Panc1 (cell line): ENCODE measurements at regions not wholly inside any gene's neighbourhood (a gene's known extent, or its start where the extent isn't known, plus 50 kb on each side); places are given as distances from the start of the nearest gene placed in this dataset.

ENCODE experiments used
- ATAC-seq: fragments of 200-7000 bp; cut with Tn5 transposase; 2 replicates; pipeline ENCODE4 v1.9.1; 2020; ENCODE audit warnings: mild to moderate bottlenecking, moderate library complexity
- BruUV-seq: library from RNA; stranded (reverse); fragments of 400-500 nt; replicated peaks from 2 replicates; lab custom pipeline; 2021; lab: Mats Ljungman, UMichigan
- CTCF ChIA-PET: fragments of 300-600 bp; sonication (Branson Sonifier 250); formaldehyde crosslinking; loops from one replicate; lab custom pipeline; 2022; ENCODE audit warnings: antibody characterized with exemption; lab: Charles Lee
- POLR2A ChIA-PET: fragments of 300-600 bp; sonication (Branson Sonifier 250); formaldehyde crosslinking; loops from one replicate; lab custom pipeline; 2022; ENCODE audit warnings: antibody characterized with exemption; lab: Charles Lee
- DNase-seq: peaks from one replicate; pipeline ENCODE4 v3.0.0-alpha.2; 2010; ENCODE audit warnings: low read depth, low spot score
- H3K27ac ChIP-seq: 2 replicates; pipeline ENCODE4 v1.5.1; 2011; ENCODE audit warnings: mild to moderate bottlenecking, low read length, inconsistent platforms
- H3K27me3 ChIP-seq: fragments of 200-500 bp; sonication (Bioruptor generic); 2 replicates; pipeline ENCODE4 v1.6.0; 2014; ENCODE audit warnings: low read length, inconsistent platforms; ENCODE audit not compliant: control insufficient read depth, insufficient read depth
- H3K36me3 ChIP-seq: fragments of 200-500 bp; sonication (Bioruptor generic); 2 replicates; pipeline ENCODE4 v1.5.1; 2014; ENCODE audit warnings: inconsistent platforms, mild to moderate bottlenecking, low read length, moderate library complexity; ENCODE audit not compliant: control insufficient read depth, insufficient read depth
- H3K4me1 ChIP-seq: 2 replicates; pipeline ENCODE4 v1.5.1; 2011; ENCODE audit warnings: inconsistent platforms, mild to moderate bottlenecking, low read length, moderate library complexity; ENCODE audit not compliant: control insufficient read depth, insufficient read depth
- H3K4me3 ChIP-seq, 2 experiments: 2 replicates each; pipeline ENCODE4 v1.5.1; 2011 to 2012; ENCODE audit warnings: low read depth in 2 of 2, low read length in 2 of 2, mild to moderate bottlenecking in 2 of 2, inconsistent platforms in 1 of 2, moderate library complexity in 1 of 2
- H3K9me3 ChIP-seq: fragments of 200-500 bp; sonication (Bioruptor generic); 2 replicates; pipeline ENCODE4 v1.5.1; 2014; ENCODE audit warnings: low read depth, mild to moderate bottlenecking, inconsistent platforms, low read length, moderate library complexity; ENCODE audit not compliant: control insufficient read depth, insufficient read depth
- POLR2AphosphoS5 ChIP-seq: IDR thresholded peaks from 2 replicates; pipeline ENCODE4 v1.6.1; 2012; ENCODE audit warnings: mild to moderate bottlenecking, low read depth, low read length, moderate library complexity
- REST ChIP-seq, 2 experiments: IDR thresholded peaks; 2 replicates each; pipeline ENCODE4 v1.6.1; 2011 to 2012; ENCODE audit warnings: low read depth in 2 of 2, control low read depth in 1 of 2, low read length in 1 of 2, mild to moderate bottlenecking in 1 of 2, moderate library complexity in 1 of 2; ENCODE audit not compliant: insufficient read depth in 1 of 2
- SIN3A ChIP-seq: IDR thresholded peaks from 2 replicates; pipeline ENCODE4 v1.6.1; 2012; ENCODE audit warnings: low read depth, mild to moderate bottlenecking, low read length, moderate library complexity, borderline replicate concordance; ENCODE audit not compliant: insufficient read depth
- TCF7L2 ChIP-seq: IDR thresholded peaks from 2 replicates; pipeline ENCODE4 v1.6.1; 2011; ENCODE audit warnings: mild to moderate bottlenecking, low read depth, low read length, inconsistent platforms
- in situ Hi-C: cut with HindIII; loops from 2 replicates; pipeline ENCODE4 v1.10.0; 2016; ENCODE audit warnings: low sequenced_read_pairs, low pct_unique_long_range_greater_than_20kb
- intact Hi-C: fragments of 100-400 bp; cut with micrococcal nuclease; formaldehyde crosslinking; loops from one replicate; pipeline ENCODE4 v1.10.0; 2022; ENCODE audit not compliant: unreplicated experiment
- TF ChIP-seq, protein P1 (sequence below): fragments of 450-650 bp; IDR thresholded peaks from 2 replicates; pipeline ENCODE4 v1.5.1; 2017; ENCODE audit warnings: mild to moderate bottlenecking

DNA sequence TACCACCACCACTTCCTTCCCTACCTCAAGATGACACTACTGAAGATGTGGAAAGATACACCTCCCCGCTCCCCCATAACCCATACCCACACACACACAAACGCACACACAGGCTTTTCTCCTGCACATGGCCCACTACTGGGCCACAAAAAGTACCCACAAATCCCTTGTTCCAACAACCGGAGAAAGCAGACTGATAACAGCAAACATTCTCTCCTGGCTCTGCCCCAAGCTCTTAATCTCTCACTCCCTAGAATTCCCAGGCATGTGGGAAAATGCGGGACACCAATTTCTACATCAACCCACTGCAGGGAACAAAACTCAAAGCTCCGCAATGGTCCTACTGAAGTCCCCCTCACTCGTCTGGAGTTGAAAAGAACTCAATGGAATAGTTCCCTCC, 611.0 kb upstream of the KLF4 start:
- no peak for DNase-seq
- TF ChIP-seq, protein P1, sequence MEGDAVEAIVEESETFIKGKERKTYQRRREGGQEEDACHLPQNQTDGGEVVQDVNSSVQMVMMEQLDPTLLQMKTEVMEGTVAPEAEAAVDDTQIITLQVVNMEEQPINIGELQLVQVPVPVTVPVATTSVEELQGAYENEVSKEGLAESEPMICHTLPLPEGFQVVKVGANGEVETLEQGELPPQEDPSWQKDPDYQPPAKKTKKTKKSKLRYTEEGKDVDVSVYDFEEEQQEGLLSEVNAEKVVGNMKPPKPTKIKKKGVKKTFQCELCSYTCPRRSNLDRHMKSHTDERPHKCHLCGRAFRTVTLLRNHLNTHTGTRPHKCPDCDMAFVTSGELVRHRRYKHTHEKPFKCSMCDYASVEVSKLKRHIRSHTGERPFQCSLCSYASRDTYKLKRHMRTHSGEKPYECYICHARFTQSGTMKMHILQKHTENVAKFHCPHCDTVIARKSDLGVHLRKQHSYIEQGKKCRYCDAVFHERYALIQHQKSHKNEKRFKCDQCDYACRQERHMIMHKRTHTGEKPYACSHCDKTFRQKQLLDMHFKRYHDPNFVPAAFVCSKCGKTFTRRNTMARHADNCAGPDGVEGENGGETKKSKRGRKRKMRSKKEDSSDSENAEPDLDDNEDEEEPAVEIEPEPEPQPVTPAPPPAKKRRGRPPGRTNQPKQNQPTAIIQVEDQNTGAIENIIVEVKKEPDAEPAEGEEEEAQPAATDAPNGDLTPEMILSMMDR = no peak
- TF ChIP-seq SIN3A (no peak), TCF7L2 (no peak), POLR2AphosphoS5 (no peak), REST (IDR thresholded peaks at IDR 0.05; ENCODE audit: insufficient read depth in 1 of 2, low read depth in 2 of 2, low read length in 1 of 2) (no peak)
- Histone ChIP-seq H3K4me1 (no peaks in the 10 kb centered on the region), H3K9me3 (no peaks in the 10 kb centered on the region), H3K4me3 (no peak overlapping the region), H3K36me3 (no peaks in the 10 kb centered on the region), H3K27me3 (no peaks in the 10 kb centered on the region), H3K27ac (no peak overlapping the region)
- BruUV-seq = no TSS peak
- ChIA-PET POLR2A (no interaction called here), CTCF (no interaction called here)
- ATAC-seq = no peak
- in situ Hi-C loops (no loop called here), intact Hi-C loops (no loop called here)

DNA sequence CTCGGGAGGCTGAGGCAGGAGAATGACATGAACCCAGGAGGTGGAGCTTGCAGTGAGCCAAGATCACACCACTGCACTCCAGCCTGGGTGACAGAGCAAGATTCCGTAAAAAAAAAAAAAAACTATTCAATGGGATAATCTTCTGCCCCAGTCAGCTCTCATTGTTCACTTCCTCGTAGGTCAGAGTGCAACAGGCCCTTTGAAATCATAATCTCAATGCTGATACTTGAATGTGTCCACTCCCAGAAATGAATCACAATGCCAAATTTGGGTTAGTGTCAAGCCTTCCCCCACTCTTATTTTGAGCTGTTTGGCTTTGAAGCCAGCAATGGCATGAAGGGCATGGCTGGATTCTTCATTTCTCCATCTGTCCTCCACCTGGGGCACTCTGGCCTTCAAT, 610.3 kb upstream of the KLF4 start:
- Histone ChIP-seq H3K4me1 (no peaks in the 10 kb centered on the region), H3K36me3 (no peaks in the 10 kb centered on the region), H3K9me3 (no peaks in the 10 kb centered on the region), H3K27ac (no peak overlapping the region), H3K27me3 (no peaks in the 10 kb centered on the region), H3K4me3 (no peak overlapping the region)
- BruUV-seq = no TSS peak
- POLR2A ChIA-PET = no interaction called here
- CTCF ChIA-PET = no interaction called here
- in situ Hi-C loops = no loop called here
- no peak for DNase-seq
- TF ChIP-seq POLR2AphosphoS5 (no peak), SIN3A (no peak), REST (IDR thresholded peaks at IDR 0.05; ENCODE audit: insufficient read depth in 1 of 2, low read depth in 2 of 2, low read length in 1 of 2) (no peak), TCF7L2 (no peak)
- TF ChIP-seq, protein P1 = no peak
- intact Hi-C loops = no loop called here
- no peak for ATAC-seq
